Suppressor macrophage treated with lipopolysaccharide for 4 hours (primary cell): ENCODE measurements at regions not wholly inside any gene's neighbourhood (a gene's known extent, or its start where the extent isn't known, plus 50 kb on each side); places are given as distances from the start of the nearest gene placed in this dataset.
"Not testable (repeated sequence)": the region's sequence is repeated elsewhere in the genome, so short reads cannot be mapped to it uniquely, and the experiment has no call there.

Experiments
- DNase-seq: peaks from one replicate; pipeline ENCODE4 v3.0.0-alpha.2; 2020

DNA sequence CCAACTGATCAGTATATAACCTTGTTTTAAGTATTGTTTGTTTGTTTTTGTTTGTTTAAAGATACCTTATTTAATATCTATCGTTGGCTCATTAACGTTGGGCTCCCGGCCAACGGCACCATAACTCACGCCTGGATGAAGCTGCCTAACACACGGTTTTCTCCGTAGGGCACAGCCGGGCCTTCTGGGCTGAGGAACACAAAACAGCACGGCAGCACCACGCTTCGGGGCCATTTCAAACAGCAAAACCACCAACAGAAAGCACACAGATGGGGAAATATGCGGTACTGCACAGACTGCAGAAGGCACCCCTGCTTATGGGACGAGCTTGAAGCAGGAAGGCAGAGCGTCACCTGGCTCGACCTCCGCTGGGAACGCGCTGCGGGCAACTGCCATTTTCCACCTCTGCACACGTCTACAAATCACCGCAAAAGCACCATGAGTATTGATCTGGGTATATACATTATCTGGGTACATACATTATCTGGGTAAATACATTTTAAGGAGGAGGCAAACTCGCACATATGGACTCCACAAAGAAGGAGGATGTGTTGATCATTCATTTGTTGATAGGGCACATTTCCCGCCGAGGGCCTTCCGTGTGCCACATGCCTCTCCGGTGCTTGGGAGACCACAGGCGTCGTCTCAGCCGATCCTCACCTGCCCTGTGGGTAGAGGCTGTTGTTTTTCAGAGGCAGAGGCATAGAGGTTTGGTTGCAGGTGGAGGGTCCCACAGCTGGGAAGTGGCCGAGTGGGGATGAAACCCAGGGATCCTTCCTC, 123.7 kb upstream of the ATP2B2 start:
- no peak for DNase-seq

DNA sequence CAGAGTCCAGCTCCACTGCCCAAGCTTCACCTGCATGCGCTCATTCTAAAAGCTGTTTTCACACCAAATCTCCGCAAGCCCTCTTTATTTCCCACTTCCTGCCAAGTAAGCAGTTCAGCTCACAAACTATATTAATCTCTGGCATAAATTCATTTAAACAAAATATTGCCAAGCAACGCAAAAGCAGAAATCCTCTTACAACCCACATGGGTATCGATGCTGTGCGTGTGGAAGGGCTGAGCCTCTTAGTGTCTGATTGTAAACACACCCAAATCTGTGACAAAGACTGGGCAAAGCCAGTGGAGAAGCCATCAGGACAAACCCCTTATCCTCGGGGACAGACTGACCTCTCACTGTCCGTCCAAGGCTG, 124.3 kb upstream of the ATP2B2 start:
- no peak for DNase-seq

DNA sequence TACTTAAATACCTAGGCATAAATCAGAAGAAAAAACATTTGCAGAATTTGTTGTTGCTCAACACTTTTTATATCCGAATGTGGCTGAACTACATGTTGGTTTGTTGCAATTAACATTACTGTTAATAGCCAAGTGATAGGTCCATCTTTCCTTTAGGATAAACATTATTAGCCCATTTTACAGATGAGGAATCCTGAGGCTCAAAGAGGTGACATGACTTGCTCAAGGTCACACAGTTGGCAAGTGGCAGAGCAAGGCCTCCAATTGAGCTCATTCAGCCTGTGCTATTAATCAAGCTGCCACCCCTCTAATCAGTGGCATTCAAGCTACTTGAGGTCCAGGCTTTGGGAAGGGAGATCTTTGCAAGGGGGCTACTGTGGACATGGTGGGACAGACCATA, 125.8 kb upstream of the ATP2B2 start:
- no peak for DNase-seq

DNA sequence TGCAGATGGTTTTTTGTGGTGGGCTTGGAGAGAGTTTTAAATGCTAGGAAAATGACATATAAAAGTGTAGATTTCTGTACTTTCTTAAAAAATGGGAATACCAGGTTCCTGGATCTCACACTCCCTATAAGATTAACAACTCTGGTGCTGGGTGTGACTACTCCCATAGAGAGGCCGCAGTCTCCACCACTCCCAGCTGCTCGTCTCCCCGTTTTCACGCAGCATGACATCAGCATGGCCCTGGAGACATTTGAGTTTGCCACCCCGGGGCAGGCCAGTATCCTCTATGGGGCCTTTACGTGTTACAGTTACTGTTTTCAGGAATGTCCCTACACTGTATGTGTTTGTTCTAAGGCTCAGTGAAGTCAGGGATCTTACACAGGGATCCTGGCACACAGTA, 126.7 kb upstream of the ATP2B2 start:
- no peak for DNase-seq

DNA sequence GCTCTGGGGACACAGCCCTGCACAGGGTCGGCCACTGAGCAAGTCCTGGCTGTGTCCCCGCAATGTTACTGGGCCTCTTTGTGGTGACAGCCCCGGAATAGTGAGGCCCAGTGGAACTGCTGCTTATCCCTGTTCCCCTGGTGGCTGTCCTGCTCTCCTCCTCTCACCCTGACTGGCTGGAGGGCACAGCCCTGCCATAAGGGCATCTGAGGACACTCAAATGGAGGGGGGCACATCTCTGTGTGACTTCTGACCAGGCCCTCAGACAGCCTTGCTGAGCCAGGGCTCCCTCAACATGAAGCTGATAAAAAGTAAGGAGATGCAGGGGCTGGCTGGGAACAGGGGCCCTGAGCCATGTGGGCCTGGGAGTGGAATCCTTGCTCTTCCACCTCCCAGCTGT, 127.4 kb upstream of the ATP2B2 start:
- no peak for DNase-seq

DNA sequence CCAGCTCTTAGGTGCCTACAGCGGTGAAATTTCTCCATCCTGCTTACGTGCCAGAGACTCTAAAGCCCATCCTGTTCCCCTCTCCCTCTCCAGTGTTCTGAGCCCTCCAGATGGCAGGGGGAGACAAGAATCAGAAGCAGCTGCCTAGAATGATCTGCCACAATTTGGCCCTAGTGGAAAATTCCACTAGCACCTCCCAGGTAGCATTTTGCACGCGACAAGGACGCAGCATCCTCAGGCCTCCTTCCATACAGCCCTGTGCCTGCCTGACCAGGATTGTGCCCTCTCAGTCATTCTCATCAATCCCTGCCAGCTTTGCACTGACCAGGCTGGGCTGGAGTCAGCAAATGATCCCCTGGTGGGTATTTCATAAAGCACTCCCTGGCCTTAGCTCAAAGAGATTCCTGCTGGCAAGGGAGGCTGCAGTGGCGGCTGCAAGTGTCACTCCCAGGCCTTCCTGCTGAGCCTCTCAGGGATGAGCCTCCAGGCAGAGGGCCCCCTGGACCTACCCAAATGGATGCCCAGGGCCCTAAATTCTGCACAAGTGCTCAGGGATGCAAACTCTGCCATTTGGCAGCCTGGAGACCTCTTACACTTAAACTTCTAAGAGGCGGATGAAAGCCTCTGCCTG, 130.2 kb upstream of the ATP2B2 start:
- no peak for DNase-seq

DNA sequence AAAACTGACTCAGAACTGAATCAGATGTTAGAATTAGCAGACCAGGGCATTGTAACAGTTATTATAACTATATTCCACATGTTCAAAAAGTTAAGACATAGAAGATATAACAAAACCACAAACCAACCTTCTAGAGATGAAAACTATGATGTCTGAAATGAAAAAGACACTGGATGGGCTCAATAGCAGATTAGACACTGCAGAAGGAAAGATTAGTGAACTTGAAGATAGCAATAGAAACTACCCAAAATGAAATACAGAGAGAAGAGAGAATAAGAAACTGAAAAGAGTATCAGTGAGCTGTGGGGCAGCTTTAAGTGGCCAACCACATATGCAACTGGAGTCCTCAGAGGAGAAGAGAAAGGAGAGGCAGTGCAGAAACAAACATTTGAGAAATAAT, 132.0 kb upstream of the ATP2B2 start:
- no peak for DNase-seq

DNA sequence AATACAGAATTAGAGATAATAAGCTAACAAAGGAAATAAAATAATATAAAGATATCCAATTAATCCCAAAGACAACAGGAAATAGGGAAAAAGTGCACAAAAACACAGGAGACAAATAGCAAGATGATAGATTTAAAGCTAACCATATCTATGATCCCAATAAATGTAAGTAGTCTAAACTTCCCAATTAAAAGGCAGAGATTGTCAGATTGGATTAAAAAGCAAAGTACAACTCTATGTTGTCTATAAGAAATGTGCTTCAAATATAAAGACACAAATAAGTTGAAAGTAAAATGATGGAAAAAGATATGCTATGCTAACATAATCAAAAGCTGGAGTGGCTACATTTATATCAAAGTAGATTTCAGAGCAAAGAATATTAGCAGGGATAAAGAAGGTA, 133.1 kb upstream of the ATP2B2 start:
- DNase-seq, result no peak

DNA sequence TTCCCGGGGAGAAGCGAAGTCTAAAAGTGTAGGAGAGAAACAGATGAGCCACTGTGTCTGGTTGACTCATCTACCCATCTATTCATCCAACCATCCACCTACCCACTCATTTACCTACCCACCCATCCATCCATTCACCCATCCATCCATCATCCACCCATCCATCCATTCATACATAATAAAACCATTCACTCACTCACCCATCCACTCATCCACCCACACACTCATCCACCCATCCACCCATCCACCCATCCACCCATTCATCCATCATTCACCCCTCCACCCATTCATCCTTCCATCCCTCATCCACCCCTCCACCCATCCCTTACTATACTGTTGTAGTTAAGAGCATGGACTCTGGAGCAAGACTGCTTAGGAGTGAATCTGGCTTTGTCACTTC, 136.4 kb upstream of the ATP2B2 start:
- DNase-seq, result no peak

DNA sequence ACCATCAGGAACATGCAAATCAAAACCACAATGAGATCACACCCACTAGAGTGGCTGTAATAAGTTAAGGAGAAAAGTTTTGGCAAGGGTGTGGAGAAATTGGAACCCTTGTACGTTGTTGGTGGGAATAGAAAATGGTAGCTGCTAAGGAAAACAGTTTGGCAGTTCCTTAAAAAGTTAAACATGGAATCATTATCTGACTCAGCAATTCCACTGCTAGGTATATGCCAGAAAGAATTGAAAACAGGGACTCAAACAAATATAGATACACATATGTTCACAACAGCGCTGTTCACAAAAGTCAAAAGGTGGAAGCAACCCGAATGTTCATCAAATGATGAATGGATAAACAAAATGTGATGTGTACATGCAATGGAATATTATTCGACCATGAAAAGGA, 138.8 kb upstream of the ATP2B2 start:
- no peak for DNase-seq

DNA sequence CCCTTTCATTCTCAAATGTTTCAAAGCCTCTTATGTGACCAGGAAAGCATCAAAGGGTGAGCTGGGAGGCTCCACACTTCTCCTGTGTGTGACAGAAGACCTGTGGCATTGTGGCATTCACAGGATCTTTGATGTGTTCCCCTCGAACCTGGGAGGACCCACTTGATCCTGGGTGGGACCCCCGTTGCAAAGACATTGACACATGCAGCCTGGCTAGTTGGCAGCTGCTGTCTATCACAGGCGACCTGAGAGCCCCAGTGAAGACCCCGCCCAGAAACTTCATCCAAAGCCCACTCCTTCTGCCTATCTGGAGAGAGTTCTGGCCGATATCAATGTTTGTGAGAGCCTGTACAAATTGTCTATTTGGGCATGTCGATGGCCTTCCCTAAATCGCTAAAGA, 140.4 kb upstream of the ATP2B2 start:
- DNase-seq, result no peak

DNA sequence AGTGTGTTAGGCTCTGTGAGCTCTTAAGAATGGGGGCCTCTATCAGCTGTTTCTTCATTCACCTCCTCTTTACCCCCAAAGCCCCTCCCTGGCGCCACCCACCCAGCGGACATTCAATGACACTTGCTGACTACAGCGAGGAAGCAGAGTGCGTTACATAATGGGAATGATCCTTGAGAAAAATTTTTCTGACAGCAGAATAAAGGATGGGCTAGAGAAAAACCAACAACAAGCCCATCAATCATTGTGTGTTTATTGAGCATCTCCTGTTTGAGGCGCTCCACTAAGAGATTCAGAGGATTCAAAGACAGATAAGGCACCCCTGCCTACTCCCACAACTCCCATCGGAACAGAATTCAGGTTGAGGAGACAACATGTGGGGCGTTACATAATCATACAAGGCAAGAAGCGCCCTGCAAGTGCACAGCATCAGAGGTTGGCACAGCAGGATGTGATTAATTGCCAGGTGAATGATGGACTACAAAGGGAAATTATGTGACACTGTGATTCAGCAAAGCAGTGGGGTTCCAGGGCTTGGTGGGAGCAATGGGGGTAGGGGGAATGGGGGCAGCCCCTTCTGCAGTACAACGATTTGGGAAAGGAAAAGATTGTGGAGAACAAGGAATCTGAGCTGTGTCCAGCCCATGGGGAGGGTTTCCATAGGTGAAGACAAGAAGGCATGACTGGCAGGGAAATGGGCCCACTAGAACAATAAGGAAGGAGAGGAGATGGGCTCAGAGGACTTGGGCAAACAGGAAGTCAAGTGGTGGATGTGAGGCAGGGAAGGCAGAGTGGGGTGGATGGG, 141.3 kb upstream of the ATP2B2 start:
- DNase-seq, result no peak

DNA sequence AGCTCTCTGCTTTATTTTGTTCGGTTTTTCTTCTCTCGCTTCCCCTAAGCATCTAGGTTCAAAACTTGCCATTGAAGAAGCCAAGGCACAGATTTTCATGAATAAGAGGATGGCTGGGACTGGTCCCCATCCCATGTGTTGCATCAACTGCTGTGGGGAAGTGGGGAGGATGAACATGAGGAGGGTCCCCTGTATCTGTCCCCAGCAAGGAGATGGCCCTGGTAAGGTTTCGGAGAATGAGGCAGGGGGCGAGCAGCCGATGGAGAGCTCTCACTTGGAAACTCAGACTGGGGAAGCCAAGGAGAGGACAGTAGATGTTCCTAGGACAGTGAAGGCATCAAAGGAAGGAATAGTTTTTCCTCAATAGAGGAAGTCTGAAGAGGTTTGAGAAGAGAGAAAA, 142.0 kb upstream of the ATP2B2 start:
- no peak for DNase-seq

DNA sequence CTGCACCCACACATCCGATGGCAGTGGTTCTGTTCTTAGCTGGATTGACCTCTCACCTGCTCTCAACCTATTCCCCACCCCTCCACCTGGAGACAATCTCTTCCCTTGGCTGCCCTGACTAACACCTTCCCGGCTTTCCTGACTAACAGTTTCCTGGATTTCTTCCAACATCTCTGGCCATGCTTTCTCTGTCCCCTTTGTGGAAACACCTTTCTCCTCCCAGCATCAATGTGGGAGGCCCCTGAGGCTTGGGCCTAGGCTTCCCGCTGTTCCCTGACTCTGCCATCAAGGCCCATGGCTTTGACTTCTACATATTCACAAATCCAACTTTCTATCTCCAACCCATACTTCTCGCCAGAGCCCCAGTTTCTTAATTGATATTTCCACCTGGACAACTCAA, 142.8 kb upstream of the ATP2B2 start:
- DNase-seq, result no peak

DNA sequence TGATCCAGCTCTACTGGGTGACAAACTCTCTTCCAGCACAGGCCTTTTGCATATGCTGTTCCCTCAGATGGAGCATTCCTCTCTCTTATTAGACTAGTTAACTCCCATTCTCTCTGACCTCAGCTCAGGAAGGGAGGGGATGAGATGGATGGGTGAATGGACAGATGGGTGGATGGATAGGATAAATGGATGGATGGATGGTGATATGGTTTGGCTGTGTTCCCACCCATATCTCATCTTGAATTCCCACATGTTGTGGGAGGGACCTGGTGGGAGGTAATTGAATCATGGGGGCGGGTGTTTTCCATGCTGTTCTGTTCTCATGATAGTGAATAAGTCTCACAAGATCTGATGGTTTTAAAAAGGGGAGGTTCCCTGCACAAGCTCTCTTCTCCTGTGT, 144.1 kb upstream of the ATP2B2 start:
- DNase-seq, result not testable (repeated sequence)

DNA sequence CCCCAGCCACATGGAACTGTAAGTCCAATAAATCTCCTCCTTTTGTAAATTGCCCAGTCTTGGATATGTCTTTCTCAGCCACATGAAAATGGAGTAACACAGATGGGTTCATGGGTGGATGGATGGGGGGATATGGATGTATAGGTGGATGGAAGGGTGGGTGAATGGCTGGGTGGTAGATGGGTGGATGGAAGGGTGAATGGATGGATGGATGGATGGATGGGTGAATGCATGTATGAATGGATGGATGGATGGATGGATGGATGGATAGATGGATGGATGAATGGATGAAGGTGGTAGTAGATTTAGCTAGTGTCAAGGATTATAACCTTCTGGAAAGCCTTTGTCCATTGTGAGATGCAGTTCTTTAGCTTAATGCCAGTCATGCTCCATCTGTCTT, 146.1 kb upstream of the ATP2B2 start:
- no peak for DNase-seq

DNA sequence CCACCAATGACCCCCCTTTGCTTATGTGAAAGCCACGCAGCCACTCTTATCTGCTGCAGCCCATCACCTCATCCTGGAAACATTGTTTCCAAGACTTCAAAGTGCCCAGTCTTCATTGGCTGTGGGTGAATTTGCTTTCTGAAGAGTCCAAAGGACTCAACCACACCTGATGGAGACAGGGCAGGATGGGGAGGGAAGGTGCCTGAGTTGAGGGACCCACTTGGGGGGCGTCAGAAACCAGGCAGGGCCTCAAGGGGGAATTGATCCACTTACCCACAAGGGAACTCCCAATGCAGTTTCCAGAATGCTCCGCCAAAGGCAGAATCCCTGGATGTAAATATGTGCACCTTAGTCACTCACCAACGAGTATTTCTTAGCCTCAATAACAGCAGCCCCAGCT, 147.9 kb upstream of the ATP2B2 start:
- no peak for DNase-seq

DNA sequence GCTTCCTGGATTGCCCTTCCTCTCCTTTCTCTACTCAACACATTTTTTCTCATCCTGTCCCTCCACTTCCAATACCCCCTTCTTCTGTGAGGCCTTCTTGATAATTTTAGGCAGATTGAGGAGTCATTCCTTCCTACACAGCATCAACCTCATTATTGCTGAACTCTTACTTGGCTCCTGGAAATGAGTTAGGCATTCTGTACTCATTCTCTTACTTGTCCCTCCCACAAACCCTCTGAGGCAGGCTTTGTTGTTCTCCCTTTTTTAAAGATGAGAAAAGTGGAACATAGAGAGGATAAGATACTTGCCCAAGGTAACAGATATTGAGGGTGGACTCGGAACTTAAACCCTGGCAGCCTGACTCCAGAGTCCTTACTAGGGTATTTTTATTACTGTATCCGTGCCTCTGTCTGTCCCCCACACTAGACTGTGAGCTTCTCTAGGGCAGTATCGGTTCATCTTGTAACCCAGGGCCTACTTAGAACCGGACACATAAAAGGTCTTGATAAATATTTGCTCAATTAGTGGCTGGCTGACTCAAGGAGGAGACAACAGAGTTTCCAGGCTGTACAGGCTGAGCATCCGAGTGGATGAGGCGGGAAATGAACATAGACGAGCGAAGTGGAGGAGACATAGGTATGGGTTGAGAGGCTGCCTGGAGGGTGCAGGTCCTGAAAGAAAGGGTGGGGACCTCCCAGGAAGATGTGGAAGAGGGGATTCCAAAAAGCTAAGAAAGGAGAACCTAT, 148.7 kb upstream of the ATP2B2 start:
- no peak for DNase-seq

DNA sequence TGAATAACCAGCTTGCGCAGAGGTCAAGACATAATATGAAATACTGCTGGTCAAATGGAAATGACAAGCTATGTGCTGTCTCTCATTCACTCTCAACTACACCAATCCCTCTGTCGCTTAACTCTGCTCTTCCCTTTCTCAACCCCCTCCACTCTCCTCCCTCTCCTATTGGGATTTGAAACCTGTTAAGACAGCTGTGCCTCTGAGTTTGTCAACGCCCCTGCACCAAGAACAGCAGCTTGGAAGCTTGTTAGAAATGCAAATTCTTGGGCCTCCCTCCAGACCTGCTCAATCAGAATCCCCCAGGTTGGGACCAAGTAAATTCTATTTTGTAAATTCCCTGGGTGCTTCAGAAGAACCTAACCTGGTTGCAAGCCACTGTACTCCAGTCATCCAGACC, 149.7 kb upstream of the ATP2B2 start:
- no peak for DNase-seq

DNA sequence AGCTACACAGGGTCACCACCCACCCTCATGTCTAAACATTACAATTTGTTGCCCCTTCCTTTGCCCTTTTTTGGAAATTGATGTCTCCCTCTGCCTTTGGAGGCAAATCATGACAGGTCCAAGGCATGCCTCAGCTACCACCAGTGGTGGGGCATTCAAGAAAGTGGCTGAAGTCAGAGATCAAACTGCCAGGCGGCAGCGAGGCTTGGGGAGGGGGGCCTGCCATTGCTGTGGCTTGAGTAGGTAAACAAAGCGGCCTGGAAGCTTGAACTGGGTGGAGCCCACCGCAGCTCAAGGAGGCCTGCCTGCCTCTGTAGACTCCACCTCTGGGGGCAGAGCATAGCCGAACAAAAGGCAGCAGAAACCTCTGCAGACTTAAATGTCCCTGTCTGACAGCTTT, 152.0 kb upstream of the ATP2B2 start:
- DNase-seq, result not testable (repeated sequence)

DNA sequence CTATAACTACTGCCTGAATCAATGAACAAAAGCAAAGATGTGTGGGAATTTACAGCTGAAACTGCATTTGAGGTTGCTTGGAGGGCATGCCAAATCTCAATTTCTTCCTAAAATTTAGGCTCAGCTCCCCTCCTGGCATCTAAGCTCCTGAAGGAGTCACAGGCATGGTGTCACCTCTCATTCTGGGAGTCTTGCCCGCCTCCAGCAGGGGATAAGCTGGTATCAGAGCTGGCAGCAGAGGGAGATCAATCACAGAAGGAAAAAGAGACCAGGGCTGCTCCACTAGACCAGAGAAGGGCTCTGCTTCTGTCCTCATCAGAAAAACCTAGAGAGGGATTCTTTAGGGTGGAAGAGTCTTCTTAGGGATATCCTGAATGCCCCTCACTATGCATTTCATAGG, 150.4 kb upstream of the SLC6A11 start:
- DNase-seq, result no peak

DNA sequence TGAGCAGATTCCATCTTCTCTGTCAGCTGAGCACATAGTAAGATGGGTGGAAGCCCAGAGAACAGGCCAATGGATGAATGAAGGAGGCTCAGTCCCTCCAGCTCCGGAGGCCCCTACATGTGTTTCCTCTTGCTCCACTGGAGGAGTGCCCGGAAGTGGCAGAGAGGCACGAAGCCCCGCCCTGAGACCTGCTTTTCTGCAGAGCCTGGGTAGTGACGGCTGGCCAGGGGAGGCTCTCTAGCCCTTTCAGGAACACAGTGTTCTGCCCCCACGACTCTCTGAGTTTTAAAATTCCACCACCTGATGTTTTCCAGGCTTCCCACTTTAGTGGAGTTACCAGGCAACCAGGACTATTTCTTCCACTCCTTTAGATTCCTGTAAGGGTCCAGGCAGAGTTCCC, 149.4 kb upstream of the SLC6A11 start:
- DNase-seq, result peak; percentile 3

DNA sequence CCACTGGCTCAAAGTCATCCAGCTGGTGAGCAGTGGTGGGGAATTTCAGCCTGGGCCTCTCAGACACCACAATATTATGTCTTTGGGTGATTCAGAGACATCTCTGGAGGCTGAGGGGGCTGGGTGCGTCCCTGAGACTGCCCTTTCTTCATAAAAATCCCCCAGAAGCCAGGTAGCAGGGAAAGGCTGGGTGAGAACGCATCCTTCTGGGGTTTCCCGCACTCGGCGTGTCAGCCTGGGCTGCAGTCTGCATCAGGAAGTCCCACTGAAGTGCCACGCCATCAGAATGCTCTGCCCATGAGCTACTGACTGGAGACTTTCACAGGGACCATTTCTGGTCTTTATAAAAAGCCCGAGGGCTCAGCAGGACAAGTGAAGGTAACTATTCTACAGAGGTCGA, 148.8 kb upstream of the SLC6A11 start:
- DNase-seq, result no peak
